A673 (cell line): ENCODE measurements at regions not wholly inside any gene's neighbourhood (a gene's known extent, or its start where the extent isn't known, plus 50 kb on each side); places are given as distances from the start of the nearest gene placed in this dataset.

Experiments
- BruUV-seq: library from RNA; stranded (reverse); fragments of 400-500 nt; replicated peaks from 2 replicates; lab custom pipeline; 2021; lab: Mats Ljungman, UMichigan
- CTCF ChIA-PET: fragments of 300-600 bp; sonication (Branson Sonifier 250); formaldehyde crosslinking; loops from one replicate; lab custom pipeline; 2022; ENCODE audit warnings: antibody characterized with exemption; lab: Charles Lee
- POLR2A ChIA-PET: fragments of 300-600 bp; sonication (Branson Sonifier 250); formaldehyde crosslinking; loops from one replicate; lab custom pipeline; 2022; ENCODE audit warnings: antibody characterized with exemption; ENCODE audit not compliant: low non-redundant PET; lab: Charles Lee
- DNase-seq: peaks from one replicate; pipeline ENCODE4 v3.0.0-alpha.2; 2015; ENCODE audit warnings: low spot score
- H3K27ac ChIP-seq: fragments of 200-600 bp; sonication (generic); 2 replicates; pipeline ENCODE4 v1.5.1; 2016; ENCODE audit warnings: mixed run types, low read depth, mild to moderate bottlenecking, mixed read lengths, antibody characterized with exemption, low read length; ENCODE audit not compliant: poor library complexity, severe bottlenecking
- H3K27me3 ChIP-seq: fragments of 200-600 bp; sonication (generic); replicated peaks from 2 replicates; pipeline ENCODE4 v1.6.1; 2017; ENCODE audit warnings: mixed run types, low read depth, mild to moderate bottlenecking, mixed read lengths, antibody characterized with exemption, low read length; ENCODE audit not compliant: insufficient read depth, poor library complexity
- H3K36me3 ChIP-seq: fragments of 200-600 bp; sonication (generic); 2 replicates; pipeline ENCODE4 v1.6.1; 2016; ENCODE audit warnings: mixed run types, mild to moderate bottlenecking, mixed read lengths, antibody characterized with exemption, low read length; ENCODE audit not compliant: insufficient read depth, poor library complexity, severe bottlenecking
- H3K4me1 ChIP-seq: fragments of 200-600 bp; sonication (generic); 2 replicates; pipeline ENCODE4 v1.6.1; 2017; ENCODE audit warnings: mixed run types, mild to moderate bottlenecking, mixed read lengths, antibody characterized with exemption, low read length; ENCODE audit not compliant: insufficient read depth, poor library complexity, severe bottlenecking
- H3K4me3 ChIP-seq: fragments of 200-600 bp; sonication (generic); 2 replicates; pipeline ENCODE4 v1.5.1; 2016; ENCODE audit warnings: low read depth, mixed run types, mild to moderate bottlenecking, mixed read lengths, low read length; ENCODE audit not compliant: poor library complexity, severe bottlenecking
- H3K9me3 ChIP-seq: fragments of 200-600 bp; sonication (generic); 2 replicates; pipeline ENCODE4 v1.6.1; 2016; ENCODE audit warnings: mixed run types, low read depth, mild to moderate bottlenecking, mixed read lengths, antibody characterized with exemption, low read length; ENCODE audit not compliant: poor library complexity, severe bottlenecking
- EZH2 ChIP-seq: fragments of 200-600 bp; sonication (generic); IDR thresholded peaks from 2 replicates; pipeline ENCODE4 v1.6.1; 2017; ENCODE audit warnings: borderline replicate concordance, low read depth, mild to moderate bottlenecking, mixed read lengths, antibody characterized with exemption, low read length; ENCODE audit not compliant: poor library complexity, severe bottlenecking
- intact Hi-C: fragments of 100-400 bp; cut with micrococcal nuclease; formaldehyde crosslinking; loops from one replicate; pipeline ENCODE4 v1.10.0; 2022; ENCODE audit not compliant: unreplicated experiment
- TF ChIP-seq, protein P1 (sequence below): fragments of 300-800, 200-600 bp; sonication (generic); conservative IDR thresholded peaks from 2 replicates; pipeline ENCODE4 v1.5.1; 2017; ENCODE audit warnings: low read depth, mild to moderate bottlenecking, antibody characterized with exemption, low read length, moderate library complexity, mixed read lengths

DNA sequence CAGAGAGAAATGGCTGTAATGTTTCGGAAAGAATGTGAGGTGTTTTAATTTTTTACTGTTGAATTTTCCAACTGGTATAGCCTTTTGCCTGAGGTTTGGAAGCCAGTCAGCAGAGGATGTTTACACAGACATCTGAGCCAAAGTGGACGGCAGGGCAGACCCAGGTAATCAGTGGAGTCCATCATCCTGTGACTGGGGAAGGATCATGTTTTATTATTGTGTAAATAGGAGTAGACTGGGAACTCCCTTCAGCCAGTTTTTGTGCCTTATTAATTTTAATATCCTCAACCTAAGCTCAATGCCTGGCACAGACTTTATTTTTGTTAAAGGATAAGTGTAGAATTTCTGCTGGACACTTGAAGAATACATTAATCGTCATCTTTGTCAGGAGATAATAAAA, 142.0 kb upstream of the GAREM1 start:
- Histone ChIP-seq H3K4me3 (no peak overlapping the region), H3K27me3 (no peaks in the 10 kb centered on the region), H3K9me3 (no peaks in the 10 kb centered on the region), H3K4me1 (no peaks in the 10 kb centered on the region), H3K36me3 (no peaks in the 10 kb centered on the region), H3K27ac (no peak overlapping the region)
- DNase-seq: no peak
- BruUV-seq: no TSS peak
- intact Hi-C loops: no loop called here
- TF ChIP-seq, protein P1, sequence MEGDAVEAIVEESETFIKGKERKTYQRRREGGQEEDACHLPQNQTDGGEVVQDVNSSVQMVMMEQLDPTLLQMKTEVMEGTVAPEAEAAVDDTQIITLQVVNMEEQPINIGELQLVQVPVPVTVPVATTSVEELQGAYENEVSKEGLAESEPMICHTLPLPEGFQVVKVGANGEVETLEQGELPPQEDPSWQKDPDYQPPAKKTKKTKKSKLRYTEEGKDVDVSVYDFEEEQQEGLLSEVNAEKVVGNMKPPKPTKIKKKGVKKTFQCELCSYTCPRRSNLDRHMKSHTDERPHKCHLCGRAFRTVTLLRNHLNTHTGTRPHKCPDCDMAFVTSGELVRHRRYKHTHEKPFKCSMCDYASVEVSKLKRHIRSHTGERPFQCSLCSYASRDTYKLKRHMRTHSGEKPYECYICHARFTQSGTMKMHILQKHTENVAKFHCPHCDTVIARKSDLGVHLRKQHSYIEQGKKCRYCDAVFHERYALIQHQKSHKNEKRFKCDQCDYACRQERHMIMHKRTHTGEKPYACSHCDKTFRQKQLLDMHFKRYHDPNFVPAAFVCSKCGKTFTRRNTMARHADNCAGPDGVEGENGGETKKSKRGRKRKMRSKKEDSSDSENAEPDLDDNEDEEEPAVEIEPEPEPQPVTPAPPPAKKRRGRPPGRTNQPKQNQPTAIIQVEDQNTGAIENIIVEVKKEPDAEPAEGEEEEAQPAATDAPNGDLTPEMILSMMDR: no peak
- TF ChIP-seq EZH2: no peak
- CTCF ChIA-PET: no interaction called here
- POLR2A ChIA-PET: no interaction called here

DNA sequence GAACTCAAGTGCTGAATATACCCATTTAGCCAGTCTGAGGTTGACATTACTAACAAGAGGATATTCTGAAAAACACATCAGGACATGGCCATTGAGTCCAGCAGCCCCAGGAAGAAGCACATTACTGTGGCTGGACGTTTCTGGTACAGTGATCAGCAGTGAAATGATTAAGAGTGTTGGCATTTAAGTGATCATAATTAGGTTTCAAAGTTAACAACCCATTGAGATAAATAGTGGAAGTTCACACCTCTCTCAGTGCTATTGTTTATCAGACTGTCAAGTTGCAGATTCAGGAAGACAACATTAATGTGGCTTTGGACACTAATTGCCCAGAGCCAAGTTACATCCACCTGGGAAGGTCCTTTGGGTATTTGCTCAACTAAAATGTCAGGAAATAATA, 139.5 kb upstream of the GAREM1 start:
- no TSS peak for BruUV-seq
- no peaks in the 10 kb centered on the region for H3K36me3 ChIP-seq
- CTCF ChIA-PET: no interaction called here
- H3K27ac ChIP-seq: no peak overlapping the region
- DNase-seq: no peak
- intact Hi-C loops: no loop called here
- TF ChIP-seq, protein P1: no peak
- TF ChIP-seq EZH2: no peak
- POLR2A ChIA-PET: no interaction called here
- no peaks in the 10 kb centered on the region for H3K9me3 ChIP-seq
- H3K4me1 ChIP-seq: no peaks in the 10 kb centered on the region
- H3K27me3 ChIP-seq: no peaks in the 10 kb centered on the region
- H3K4me3 ChIP-seq: no peak overlapping the region

DNA sequence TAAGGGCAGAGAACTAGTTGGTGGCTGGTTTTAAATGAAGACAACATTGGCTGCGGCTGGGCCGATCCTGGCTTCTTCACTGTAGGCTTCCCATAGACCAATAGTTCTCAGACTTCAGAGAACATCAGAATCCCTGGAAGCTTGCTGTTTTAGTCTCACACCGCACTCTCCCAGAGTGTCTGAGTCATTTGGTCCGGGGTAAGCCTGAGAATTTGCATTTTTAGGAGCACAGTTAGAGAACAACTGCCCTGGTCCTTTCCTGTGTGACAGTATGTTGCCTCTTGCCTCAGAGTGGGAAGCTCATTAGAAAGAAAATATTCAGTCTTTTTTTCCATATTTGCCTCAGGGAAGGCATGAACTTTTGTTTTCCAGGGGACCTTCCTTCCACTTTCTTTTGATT, 137.1 kb upstream of the GAREM1 start:
- no peaks in the 10 kb centered on the region for H3K36me3 ChIP-seq
- no peak for DNase-seq
- no peaks in the 10 kb centered on the region for H3K9me3 ChIP-seq
- H3K27me3 ChIP-seq: no peaks in the 10 kb centered on the region
- BruUV-seq: no TSS peak
- CTCF ChIA-PET: no interaction called here
- H3K4me1 ChIP-seq: no peaks in the 10 kb centered on the region
- TF ChIP-seq, protein P1: no peak
- TF ChIP-seq EZH2: no peak
- POLR2A ChIA-PET: no interaction called here
- no peak overlapping the region for H3K4me3 ChIP-seq
- H3K27ac ChIP-seq: no peak overlapping the region
- intact Hi-C loops: no loop called here
